Activated T-cell treated with anti-CD3 and anti-CD28 coated beads, Interleukin-2, amount 50 U/mL, for 48 hours (primary cell): ENCODE measurements at regions not wholly inside any gene's neighbourhood (a gene's known extent, or its start where the extent isn't known, plus 50 kb on each side); places are given as distances from the start of the nearest gene placed in this dataset.

ENCODE experiments used
- DNase-seq, 2 experiments: peaks; one replicate each; pipeline ENCODE4 v3.0.0-alpha.2; 2020

DNA sequence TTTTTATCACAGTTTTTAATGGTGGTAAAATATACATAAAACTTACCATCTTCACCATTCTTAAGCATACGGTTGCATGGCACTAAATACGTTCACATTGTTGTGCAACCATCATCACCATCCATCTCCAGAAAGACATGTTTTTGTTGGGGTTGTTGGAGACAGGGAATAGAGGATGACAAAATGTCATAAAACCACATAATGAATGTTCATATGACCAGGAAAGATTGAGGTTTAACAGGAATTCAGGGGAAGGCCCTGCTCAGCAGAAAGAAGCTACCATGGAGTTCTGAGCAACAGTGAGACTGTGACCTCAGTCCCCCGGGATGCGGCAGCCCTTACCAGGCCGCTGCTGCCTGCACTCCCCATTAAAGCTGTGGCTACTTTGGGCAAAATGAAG, 63.9 kb upstream of the TRIM2 start:
- no peak for DNase-seq

DNA sequence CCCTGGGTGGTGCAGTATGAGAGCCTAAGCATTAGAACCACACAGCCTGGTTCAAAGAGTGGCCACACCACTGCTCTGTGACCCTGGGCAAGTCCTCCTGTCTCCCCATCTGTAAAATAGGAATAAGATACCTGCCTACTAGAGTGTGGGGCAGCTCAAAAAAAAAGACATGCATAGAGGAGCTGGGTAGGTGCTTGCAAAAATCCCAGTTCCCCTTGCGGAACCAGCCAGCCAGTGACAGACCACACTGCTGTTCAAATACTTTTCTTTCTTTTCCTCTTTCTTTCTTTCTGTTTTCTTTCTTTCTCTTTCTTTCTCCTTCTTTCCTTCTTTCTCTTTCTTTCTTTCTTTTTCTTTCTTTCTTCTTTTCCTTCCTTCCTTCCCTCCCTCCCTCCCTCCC, 63.0 kb upstream of the TRIM2 start:
- DNase-seq, result no peak

DNA sequence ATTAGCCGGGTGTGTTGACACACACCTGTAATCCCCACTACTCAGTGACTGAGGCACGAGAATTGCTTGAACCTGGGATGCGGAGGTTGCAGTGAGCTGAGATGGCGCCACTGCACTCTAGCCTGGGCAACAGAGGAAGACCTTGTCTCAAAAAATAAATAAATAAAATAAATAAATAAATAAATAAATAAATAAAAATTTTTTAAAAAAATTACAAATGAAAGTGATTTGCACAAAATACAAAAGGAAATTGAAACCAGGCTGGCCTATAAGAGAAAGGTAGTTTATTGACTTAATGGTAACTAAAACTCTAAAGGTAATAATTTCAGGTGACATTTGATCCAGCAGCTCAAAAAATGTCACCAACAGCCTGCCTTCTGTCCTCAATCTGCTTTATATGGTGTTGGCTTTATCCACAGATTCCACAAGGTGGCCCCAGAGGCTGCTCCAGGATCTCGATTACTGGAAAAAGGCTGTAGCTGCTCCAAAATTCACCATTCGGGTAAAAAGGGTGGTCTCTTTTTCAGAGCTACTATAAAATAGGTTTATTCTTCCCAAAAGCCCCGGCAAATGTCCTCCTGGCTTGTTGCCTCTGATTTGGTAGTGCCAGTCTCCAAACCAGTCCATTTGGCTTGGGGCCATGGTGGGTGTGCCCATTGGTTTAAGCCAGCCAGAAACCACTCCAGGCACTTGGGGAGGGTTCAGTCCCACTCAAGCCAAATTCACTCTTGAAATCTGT, 61.4 kb upstream of the TRIM2 start:
- DNase-seq, result peak; percentile 66 to 68

DNA sequence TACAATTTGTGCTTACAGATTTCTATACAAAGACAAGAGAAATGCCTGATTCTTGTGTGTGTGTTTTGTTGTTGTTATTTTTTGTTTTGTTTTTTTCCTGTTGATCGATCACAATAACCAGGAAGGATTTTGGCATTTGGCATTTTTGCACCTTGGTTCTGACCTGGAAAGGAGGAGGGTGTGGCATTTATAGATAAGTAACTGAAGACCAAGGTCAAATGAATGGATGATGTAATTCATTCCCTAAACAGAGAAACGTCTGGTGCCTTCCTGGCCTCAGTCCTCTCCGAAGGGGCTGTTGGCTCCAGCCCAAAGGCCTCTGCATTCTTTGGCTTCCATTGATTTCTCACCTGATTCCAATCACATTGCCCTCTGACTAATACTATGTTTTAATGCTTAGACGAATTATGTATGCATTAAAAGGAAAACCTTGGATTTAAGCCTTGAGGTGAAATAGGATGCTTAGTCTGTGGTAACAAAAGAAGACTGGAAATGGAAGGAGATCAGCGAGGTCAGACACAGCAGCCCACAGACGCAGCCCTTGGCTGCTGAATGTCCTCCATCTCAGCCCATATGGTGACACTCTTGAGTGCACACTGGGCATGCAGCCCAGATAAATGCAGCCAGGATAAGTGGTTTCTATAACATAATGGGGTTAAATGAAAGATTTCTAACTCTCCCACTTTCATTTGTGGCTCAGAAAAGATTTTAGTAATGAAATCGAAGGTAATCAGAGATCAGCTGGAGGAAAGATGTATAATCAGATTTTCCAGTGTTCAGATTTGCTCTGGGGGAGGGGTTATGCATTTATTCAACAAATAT, 60.5 kb upstream of the TRIM2 start:
- DNase-seq, result no peak

DNA sequence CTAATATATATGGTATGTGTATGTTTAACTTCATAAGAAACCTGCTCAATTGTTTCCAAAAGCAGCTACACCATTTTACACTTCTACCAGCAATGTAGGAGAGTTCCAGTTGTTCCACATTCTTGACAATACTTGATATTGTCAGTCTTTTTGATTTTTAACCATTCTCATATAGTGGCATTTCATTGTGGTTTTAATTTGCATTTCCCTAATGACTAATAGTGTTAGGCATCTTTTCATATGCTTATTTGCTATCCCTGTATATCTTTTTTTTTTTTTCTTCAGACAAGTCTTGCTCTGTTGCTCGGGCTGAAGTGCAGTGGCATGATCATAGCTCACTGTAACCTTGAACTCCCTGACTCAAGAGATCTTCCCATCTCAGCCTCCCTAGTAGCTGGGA, 58.2 kb upstream of the TRIM2 start:
- DNase-seq, result no peak

DNA sequence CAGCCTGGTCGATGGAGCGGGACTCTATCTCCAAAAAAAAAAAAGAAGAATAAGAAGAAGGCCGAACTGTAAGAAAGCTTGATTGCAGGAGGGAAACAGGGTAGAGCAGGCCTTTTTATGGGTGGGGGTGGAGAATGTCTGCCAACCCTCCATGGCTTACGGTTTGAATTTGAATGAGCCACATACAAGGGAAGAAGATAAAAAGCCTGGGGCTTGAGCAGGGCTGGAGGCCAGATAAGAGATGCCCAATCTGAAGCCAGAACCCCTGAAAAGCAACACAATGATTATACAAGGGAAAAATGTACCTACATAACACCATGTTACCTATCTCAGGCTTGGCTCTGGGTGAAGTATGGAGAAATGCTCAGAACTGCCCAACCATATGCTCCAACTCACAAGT, 57.3 kb upstream of the TRIM2 start:
- DNase-seq, result no peak

DNA sequence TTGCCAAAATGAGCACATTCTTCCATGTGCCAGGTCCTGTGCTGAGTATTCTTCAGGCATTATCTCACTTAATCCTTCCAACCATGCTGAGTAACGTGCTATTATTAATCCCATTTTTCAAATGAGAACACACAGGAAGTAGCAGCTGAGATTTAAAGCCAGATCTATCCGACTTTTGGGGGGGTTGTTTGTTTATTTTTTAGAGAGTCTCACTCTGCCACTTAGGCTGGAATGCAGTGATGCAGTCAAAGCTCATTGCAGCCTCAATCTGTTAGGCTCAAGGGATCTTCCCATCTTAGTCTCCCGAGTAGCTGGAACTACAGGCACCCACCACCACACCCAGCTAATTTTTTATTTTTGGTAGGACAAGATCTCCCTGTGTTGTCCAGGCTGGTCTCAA, 55.5 kb upstream of the TRIM2 start:
- DNase-seq, result no peak

DNA sequence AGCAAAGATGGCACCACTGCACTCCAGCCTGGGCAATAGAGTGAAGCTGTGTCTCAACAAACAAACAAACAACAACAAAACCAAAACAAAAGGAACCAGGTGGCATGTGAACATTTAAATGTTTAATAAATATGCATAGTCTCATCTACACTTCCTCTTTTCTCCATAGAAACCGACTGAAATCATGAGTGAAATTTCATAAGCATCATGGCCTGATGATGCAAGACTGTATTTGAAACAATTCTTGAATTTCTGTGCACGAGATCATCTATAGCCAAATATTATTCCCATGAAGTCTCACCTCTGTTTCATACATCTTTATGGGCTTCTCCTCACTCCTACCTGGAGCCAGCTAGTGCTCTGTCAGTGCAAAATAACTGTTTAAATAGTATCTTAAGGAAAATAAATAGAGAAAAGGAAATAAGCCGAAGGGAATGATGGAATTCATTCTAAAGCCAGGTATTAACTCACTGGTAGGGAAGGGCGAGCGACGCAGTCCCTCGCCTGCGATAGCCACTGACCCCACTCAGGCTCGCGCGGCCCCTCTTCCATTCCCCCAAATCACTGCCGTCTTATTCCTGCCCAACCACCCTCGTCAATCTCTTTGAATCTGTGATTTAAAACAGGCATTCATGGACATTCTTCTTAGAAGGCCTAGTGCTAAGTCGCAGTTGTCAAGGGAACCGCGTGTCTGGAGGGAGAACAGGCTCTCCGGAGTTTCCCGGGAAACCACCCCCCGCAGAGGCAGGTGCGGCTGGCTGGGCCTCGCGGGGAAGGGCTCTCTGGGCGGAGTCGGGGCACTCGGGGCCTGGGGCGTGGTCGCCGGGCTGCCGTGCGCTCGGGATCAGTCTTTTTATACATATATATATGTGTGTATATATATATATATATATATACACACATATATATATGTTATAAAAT, 52.4 kb upstream of the TRIM2 start:
- DNase-seq, result peak; percentile 41 to 45

DNA sequence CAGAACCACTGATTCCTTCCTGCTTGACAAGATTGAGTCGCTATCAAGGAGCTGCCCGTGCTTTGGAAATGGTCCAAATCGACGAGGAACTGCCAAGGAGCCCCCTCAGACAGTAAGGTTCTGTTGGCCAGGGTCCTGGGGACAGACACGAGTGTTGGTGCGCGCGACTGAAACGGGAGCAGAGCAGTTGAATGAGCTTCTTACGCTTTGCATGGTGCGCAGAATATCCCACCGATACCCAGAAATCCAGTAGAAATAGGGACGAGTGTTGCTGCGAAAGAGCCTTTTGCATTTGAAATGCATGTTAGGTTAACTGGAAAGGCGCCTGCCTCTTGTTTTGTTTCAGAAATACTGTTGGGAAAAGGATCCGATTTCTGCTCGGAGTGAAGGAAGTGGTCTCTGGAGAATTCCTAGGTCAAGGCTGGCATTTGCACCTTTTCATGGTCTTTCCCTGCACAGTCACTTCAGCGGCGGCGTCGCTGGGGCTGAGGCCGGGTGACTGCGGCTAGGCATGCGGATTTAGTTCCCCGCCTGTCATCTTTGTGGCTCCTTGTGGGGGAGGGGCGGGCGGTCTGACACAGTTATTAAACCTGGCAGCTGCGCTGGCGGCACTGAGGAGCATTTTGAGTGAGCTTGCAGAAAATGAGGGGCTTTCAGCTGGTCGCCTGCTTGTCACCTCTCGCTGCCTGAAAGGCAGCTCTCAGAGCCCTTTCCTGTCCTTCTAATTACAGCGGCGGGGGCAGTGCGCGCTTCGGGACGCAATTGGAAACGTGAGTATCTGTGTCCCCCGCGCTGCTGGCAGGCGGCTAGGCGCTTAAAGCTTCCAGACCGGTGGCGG, 51.5 kb upstream of the TRIM2 start:
- DNase-seq, result peak; percentile 82 to 83

DNA sequence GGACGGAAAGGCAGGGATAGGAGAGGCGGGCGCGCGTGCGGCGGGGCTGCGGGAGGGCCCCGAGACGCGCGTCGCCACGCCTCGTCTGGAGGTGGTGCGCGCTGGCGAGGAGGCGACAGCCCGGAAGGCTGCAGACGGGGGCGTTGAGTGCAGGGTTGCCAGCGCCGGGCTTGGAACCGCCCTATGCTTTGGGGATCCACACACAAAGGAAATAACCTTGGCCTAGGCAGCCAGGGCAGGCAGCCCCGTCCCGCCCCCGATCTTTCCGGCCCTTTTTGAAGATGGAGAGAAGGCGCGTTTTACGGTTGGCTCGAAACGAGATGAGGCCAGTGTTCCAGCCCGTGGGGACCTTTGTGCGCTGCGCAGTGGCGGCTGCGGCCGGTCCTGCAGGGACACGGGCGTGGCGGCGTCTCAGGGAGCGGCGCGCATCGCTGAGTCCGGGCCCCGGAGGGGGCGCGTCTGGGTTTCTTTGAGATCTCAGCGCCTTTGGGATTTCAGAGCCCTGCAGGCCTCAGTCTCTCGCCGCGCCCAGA, 50.8 kb upstream of the TRIM2 start:
- peak; percentile 75 to 82 for DNase-seq

DNA sequence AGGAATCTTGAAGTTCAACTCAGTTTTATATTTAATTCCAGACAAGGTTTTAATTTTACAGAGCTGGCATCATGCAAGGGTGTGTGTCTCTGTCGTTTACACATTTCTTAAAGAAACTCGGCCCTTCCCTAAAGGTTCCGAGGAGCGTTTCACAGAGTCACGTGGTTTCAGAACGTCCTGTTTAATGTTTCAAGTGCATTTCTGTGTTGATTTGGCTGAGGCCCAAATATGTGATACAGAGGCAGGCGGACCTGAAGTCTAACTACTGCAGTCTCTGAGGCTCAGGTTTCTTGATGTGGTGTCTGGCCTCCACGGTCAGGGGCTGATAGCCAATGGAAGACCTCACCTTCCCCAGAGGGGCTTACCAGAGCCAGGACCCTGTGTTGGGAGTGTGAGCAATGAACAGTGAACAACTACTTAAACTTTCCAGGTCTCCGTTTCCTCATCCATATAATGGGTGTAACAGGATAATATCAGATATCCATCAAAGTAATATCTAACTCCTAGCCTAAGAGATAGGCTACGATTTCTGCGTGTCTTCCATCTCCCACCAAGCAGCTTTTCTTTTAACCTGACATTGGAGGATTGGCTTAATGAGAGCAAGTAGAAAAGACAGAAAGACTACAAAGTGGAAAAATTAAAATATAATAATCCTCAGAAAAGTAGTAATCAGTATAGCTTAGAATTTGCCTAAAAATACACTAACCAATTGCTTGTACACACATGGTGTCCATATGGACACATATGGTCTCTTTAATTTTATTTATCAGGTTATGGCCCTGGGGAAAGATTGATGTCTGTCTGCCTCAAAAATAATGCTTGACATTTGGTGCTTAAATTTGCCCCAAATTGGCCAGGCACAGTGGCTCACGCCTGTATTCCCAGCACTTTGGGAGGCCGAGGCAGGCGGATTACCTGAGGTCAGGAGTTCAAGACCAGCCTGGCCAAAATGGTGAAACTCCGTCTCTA, 50.0 kb upstream of the TRIM2 start:
- no peak for DNase-seq
